PFSK-1 (cell line): ENCODE measurements at regions not wholly inside any gene's neighbourhood (a gene's known extent, or its start where the extent isn't known, plus 50 kb on each side); places are given as distances from the start of the nearest gene placed in this dataset.

Experiments
- FOXP2 ChIP-seq: optimal IDR thresholded peaks from 2 replicates; pipeline ENCODE3; 2011; ENCODE audit warnings: borderline replicate concordance, control low read depth, inconsistent platforms; ENCODE audit not compliant: insufficient read depth; ENCODE audit errors: extremely low read length, extremely low read depth
- POLR2AphosphoS5 ChIP-seq: IDR thresholded peaks from 2 replicates; pipeline ENCODE4 v1.6.1; 2012; ENCODE audit warnings: low read depth, mild to moderate bottlenecking, control low read depth, low read length, moderate library complexity
- SIN3A ChIP-seq: IDR thresholded peaks from 2 replicates; pipeline ENCODE4 v1.6.1; 2012; ENCODE audit warnings: mild to moderate bottlenecking, low read length, moderate library complexity, borderline replicate concordance; ENCODE audit not compliant: insufficient read depth
- TAF1 ChIP-seq: IDR thresholded peaks from 2 replicates; pipeline ENCODE4 v1.6.1; 2012; ENCODE audit warnings: low read length, control low read depth, borderline replicate concordance; ENCODE audit not compliant: insufficient read depth
- TF ChIP-seq, protein P1 (sequence below), 2 experiments: IDR thresholded peaks; 2 replicates each; pipeline versions ENCODE4 v1.6.1 to v1.8.0; 2011 to 2012; ENCODE audit warnings: low read depth in 2 of 2, low read length in 2 of 2, control low read depth in 1 of 2, inconsistent platforms in 1 of 2, mild to moderate bottlenecking in 1 of 2, moderate library complexity in 1 of 2; ENCODE audit not compliant: insufficient read depth in 1 of 2

DNA sequence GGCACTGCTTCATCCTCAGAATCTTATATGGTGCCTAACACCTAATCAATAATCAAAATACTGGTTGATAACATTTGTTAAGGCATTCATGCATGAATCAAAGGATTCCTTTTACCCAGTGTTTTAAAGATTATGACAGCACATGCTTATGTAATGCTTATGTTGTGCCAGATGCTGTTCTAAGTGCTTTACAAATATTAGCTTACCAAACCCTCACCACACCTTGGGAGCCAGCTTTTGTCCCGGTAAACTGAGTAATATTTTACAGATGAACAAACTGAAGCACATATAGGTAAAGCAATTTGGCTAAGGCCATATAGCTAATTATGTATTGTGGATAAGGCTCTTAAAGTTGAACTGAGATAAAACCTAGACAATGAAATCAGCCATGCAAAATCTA is 209.2 kb downstream of the ALX1 start:
- TF ChIP-seq, protein P1, sequence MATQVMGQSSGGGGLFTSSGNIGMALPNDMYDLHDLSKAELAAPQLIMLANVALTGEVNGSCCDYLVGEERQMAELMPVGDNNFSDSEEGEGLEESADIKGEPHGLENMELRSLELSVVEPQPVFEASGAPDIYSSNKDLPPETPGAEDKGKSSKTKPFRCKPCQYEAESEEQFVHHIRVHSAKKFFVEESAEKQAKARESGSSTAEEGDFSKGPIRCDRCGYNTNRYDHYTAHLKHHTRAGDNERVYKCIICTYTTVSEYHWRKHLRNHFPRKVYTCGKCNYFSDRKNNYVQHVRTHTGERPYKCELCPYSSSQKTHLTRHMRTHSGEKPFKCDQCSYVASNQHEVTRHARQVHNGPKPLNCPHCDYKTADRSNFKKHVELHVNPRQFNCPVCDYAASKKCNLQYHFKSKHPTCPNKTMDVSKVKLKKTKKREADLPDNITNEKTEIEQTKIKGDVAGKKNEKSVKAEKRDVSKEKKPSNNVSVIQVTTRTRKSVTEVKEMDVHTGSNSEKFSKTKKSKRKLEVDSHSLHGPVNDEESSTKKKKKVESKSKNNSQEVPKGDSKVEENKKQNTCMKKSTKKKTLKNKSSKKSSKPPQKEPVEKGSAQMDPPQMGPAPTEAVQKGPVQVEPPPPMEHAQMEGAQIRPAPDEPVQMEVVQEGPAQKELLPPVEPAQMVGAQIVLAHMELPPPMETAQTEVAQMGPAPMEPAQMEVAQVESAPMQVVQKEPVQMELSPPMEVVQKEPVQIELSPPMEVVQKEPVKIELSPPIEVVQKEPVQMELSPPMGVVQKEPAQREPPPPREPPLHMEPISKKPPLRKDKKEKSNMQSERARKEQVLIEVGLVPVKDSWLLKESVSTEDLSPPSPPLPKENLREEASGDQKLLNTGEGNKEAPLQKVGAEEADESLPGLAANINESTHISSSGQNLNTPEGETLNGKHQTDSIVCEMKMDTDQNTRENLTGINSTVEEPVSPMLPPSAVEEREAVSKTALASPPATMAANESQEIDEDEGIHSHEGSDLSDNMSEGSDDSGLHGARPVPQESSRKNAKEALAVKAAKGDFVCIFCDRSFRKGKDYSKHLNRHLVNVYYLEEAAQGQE (IDR thresholded peaks at IDR 0.05; ENCODE audit: insufficient read depth in 1 of 2, low read depth in 2 of 2, low read length in 2 of 2) = no peak
- TF ChIP-seq FOXP2 (no peak), SIN3A (no peak), TAF1 (no peak), POLR2AphosphoS5 (no peak)

- no peak for TF ChIP-seq TAF1
- no peak for TF ChIP-seq SIN3A
- no peak for TF ChIP-seq FOXP2
Observed at GRCh38 chr12:85504164-85504563, 224.1 kb downstream of the ALX1 start.

- TF ChIP-seq, protein P1 (IDR thresholded peaks at IDR 0.05; ENCODE audit: insufficient read depth in 1 of 2, low read depth in 2 of 2, low read length in 2 of 2) = no peak
- TF ChIP-seq TAF1 (no peak), POLR2AphosphoS5 (no peak), SIN3A (no peak), FOXP2 (no peak)
Observed at GRCh38 chr12:85504624-85505023, 224.6 kb downstream of the ALX1 start.

GRCh38 chr12:85507456-85507855 is 227.4 kb downstream of the ALX1 start:
- TF ChIP-seq FOXP2 (no peak), POLR2AphosphoS5 (no peak), SIN3A (no peak), TAF1 (no peak)
- TF ChIP-seq, protein P1 (IDR thresholded peaks at IDR 0.05; ENCODE audit: insufficient read depth in 1 of 2, low read depth in 2 of 2, low read length in 2 of 2) = no peak

DNA sequence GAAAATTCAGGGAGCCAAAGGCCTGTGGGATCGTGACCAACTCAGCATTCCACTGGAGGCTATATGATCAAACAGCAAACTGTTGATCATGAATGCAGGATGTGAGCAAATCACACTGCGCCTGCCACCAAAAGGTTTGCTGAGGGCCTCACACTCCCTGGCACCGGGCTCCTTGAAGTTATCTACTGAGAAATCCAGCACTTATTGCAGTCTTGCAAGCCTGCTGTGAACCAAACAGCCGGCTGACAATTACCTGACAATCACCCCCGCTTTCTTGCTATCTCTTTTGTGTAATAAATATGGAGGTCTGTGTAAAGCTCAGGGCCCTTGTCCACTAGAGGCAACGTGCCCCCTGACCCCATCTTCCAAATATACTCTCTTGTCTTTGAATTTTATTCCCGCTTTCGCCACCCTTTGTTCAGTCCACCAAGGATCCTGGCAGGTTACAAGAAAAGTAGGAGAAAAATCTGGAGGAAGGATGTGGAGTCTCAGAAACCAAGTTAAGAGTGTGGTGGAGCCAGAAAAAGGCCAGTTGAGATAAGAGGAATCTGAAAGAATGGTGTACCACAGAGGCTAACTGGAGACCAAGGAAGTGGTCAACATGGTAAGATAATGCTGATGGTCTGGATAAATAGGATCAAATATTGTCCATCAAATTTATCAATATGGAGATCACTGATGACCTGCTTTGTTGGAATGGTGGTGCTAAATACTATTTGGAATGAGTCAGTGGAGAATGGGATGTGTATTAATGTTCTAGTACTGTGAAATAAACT is 229.2 kb downstream of the ALX1 start:
- TF ChIP-seq FOXP2 = no peak
- TF ChIP-seq SIN3A = no peak
- TF ChIP-seq TAF1 = no peak
- no peak for TF ChIP-seq POLR2AphosphoS5
- TF ChIP-seq, protein P1 (IDR thresholded peaks at IDR 0.05; ENCODE audit: insufficient read depth in 1 of 2, low read depth in 2 of 2, low read length in 2 of 2) = no peak
